ENCODE measurements at regions not wholly inside any gene's neighbourhood (a gene's known extent, or its start where the extent isn't known, plus 50 kb on each side); places are given as distances from the start of the nearest gene placed in this dataset.

DNA sequence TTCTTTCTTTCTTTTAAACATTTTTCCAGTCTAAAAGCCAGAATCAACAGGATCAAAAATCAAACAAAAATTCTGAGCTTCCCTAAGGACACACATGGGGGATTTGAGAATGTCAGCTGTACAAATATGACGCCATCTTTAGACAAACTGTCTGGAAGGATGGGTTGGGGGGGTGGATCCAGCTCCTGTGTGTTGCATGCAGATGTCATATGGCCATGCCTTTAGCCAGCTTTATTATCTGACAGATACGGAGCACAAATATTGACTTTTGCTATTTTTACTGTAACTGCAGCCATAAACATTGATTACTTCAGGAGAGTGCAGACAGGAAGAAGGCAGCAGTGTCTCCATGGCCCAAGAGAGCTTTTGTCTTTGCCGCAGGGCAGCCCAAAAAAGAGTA, 279.4 kb upstream of the ELAC2 start:
- Histone ChIP-seq H3K9me3 (ENCODE audit: control extremely low read depth in 1 of 3, control insufficient read depth in 2 of 3, insufficient read depth in 1 of 3, low read length in 2 of 3) (peaks cover 0 to 7% (median 0%) of the 10 kb centered on the region in 3 donors), H3K4me3 (ENCODE audit: control extremely low read depth in 1 of 5, extremely low read depth in 1 of 5, insufficient read depth in 1 of 5, low read depth in 2 of 5, low read length in 4 of 5) (no peak overlapping the region), H4K20me1 (ENCODE audit: control insufficient read depth, insufficient read depth, low read length, poor library complexity, severe bottlenecking) (no peaks in the 10 kb centered on the region), H3K79me2 (ENCODE audit: control insufficient read depth, insufficient read depth, low read length) (no peaks in the 10 kb centered on the region), H3K27me3 (replicated peaks in 1 of 4; ENCODE audit: control extremely low read depth in 1 of 4, control insufficient read depth in 3 of 4, insufficient read depth in 4 of 4, low read length in 3 of 4) (no peaks in the 10 kb centered on the region), H3K4me2 (replicated peaks; ENCODE audit: low read depth, low read length, poor library complexity, severe bottlenecking) (no peak overlapping the region), H3K4me1 (ENCODE audit: control insufficient read depth in 2 of 2, insufficient read depth in 2 of 2, low read length in 2 of 2) (no peaks in the 10 kb centered on the region), H3K36me3 (replicated peaks in 1 of 2; ENCODE audit: control extremely low read depth in 1 of 2, control insufficient read depth in 1 of 2, extremely low read depth in 1 of 2, insufficient read depth in 2 of 2, low read length in 1 of 2) (no peaks in the 10 kb centered on the region), H2AFZ (ENCODE audit: insufficient read depth, low read depth, low read length, poor library complexity, severe bottlenecking) (no peak overlapping the region), H3K9ac (ENCODE audit: low read length) (no peak overlapping the region), H3K27ac (ENCODE audit: low read length in 2 of 2) (no peak overlapping the region)
- intact Hi-C loops (cut with micrococcal nuclease), result no loop called here
- TF ChIP-seq EZH2 (IDR thresholded peaks at IDR 0.05; ENCODE audit: borderline replicate concordance, insufficient read depth, low read depth, low read length, poor library complexity, severe bottlenecking), result no peak
- TF ChIP-seq, protein P1, sequence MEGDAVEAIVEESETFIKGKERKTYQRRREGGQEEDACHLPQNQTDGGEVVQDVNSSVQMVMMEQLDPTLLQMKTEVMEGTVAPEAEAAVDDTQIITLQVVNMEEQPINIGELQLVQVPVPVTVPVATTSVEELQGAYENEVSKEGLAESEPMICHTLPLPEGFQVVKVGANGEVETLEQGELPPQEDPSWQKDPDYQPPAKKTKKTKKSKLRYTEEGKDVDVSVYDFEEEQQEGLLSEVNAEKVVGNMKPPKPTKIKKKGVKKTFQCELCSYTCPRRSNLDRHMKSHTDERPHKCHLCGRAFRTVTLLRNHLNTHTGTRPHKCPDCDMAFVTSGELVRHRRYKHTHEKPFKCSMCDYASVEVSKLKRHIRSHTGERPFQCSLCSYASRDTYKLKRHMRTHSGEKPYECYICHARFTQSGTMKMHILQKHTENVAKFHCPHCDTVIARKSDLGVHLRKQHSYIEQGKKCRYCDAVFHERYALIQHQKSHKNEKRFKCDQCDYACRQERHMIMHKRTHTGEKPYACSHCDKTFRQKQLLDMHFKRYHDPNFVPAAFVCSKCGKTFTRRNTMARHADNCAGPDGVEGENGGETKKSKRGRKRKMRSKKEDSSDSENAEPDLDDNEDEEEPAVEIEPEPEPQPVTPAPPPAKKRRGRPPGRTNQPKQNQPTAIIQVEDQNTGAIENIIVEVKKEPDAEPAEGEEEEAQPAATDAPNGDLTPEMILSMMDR (IDR thresholded peaks at IDR 0.05), result no peak
- ChIA-PET POLR2A (no interaction called here), CTCF (no interaction called here)
- WGBS (ENCODE audit: insufficient coverage), result 100% methylated on average over 2 of the region's 3 CpGs
- no peak for ATAC-seq (ENCODE audit: low read depth)
- Mint-ChIP-seq H3K9me3 (ENCODE audit: insufficient read depth) (peaks cover 2% of the 10 kb centered on the region), H3K4me1 (no peaks in the 10 kb centered on the region), H3K27me3 (no peaks in the 10 kb centered on the region), H3K4me3 (no peak overlapping the region), H3K27ac (no peak overlapping the region)
- DNase-seq, result no peak

DNA sequence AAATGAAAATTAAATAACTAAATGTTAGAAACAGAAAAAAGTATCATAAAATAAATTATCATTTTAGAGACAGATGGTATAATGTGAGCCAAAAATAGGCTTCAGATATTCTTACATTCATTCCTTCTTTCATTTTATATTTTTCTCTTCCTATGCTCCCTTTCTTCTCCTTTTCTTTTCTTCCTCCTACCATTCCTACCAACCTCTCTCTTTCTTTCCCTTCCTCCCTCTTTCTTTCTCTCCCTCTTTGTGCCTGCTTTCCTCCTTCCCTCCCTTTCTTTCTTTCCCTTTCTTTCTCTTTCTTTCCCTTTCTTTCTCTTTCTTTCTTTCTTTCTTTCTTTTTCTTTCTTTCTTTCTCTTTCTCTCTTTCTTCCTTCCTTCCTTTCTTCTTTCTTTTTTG, 275.6 kb upstream of the ELAC2 start:
- H2AFZ ChIP-seq (ENCODE audit: insufficient read depth, low read depth, low read length, poor library complexity, severe bottlenecking), result no peak overlapping the region
- TF ChIP-seq, protein P1 (IDR thresholded peaks at IDR 0.05), result no peak
- no peak for TF ChIP-seq EZH2 (IDR thresholded peaks at IDR 0.05; ENCODE audit: borderline replicate concordance, insufficient read depth, low read depth, low read length, poor library complexity, severe bottlenecking)
- H3K4me1 ChIP-seq (ENCODE audit: control insufficient read depth in 2 of 2, insufficient read depth in 2 of 2, low read length in 2 of 2), result no peaks in the 10 kb centered on the region
- DNase-seq (no peak), ATAC-seq (ENCODE audit: low read depth) (no peak)
- H3K36me3 ChIP-seq (replicated peaks in 1 of 2; ENCODE audit: control extremely low read depth in 1 of 2, control insufficient read depth in 1 of 2, extremely low read depth in 1 of 2, insufficient read depth in 2 of 2, low read length in 1 of 2), result no peaks in the 10 kb centered on the region
- no peak overlapping the region for H3K4me2 ChIP-seq (replicated peaks; ENCODE audit: low read depth, low read length, poor library complexity, severe bottlenecking)
- CTCF ChIA-PET, result no interaction called here
- intact Hi-C loops (cut with micrococcal nuclease), result no loop called here
- H3K9me3 ChIP-seq (ENCODE audit: control extremely low read depth in 1 of 3, control insufficient read depth in 2 of 3, insufficient read depth in 1 of 3, low read length in 2 of 3), result peaks cover 0 to 7% (median 0%) of the 10 kb centered on the region in 3 donors
- H3K27ac ChIP-seq (ENCODE audit: low read length in 2 of 2), result no peak overlapping the region
- no peaks in the 10 kb centered on the region for H3K27me3 ChIP-seq (replicated peaks in 1 of 4; ENCODE audit: control extremely low read depth in 1 of 4, control insufficient read depth in 3 of 4, insufficient read depth in 4 of 4, low read length in 3 of 4)
- Mint-ChIP-seq H3K27ac (no peak overlapping the region), H3K4me1 (no peaks in the 10 kb centered on the region), H3K27me3 (no peaks in the 10 kb centered on the region), H3K4me3 (no peak overlapping the region), H3K9me3 (ENCODE audit: insufficient read depth) (no peaks in the 10 kb centered on the region)
- POLR2A ChIA-PET, result no interaction called here
- H3K9ac ChIP-seq (ENCODE audit: low read length), result no peak overlapping the region
- H3K4me3 ChIP-seq (ENCODE audit: control extremely low read depth in 1 of 5, extremely low read depth in 1 of 5, insufficient read depth in 1 of 5, low read depth in 2 of 5, low read length in 4 of 5), result no peak overlapping the region
- no peaks in the 10 kb centered on the region for H3K79me2 ChIP-seq (ENCODE audit: control insufficient read depth, insufficient read depth, low read length)
- no peaks in the 10 kb centered on the region for H4K20me1 ChIP-seq (ENCODE audit: control insufficient read depth, insufficient read depth, low read length, poor library complexity, severe bottlenecking)
